Cardiac muscle cell (in vitro differentiated cells and primary cell): ENCODE measurements at regions not wholly inside any gene's neighbourhood (a gene's known extent, or its start where the extent isn't known, plus 50 kb on each side); places are given as distances from the start of the nearest gene placed in this dataset.
A peak's percentile ranks its signal among the peaks of the same experiment; 100 is the strongest.

Source experiments
- DNase-seq, 2 donors: peaks; one replicate each; pipeline versions ENCODE4 v3.0.0 to v3.0.0-alpha.2; 2010 to 2017; ENCODE audit warnings: low read depth in 1 of 2, low spot score in 1 of 2
- H3K27ac ChIP-seq: fragments of 200-600 bp; sonication (generic); 2 replicates; pipeline ENCODE4 v1.5.1; 2016
- H3K27me3 ChIP-seq: fragments of 200-600 bp; sonication (generic); 2 replicates; pipeline ENCODE4 v1.6.0; 2016; ENCODE audit warnings: control low read depth
- H3K36me3 ChIP-seq: fragments of 200-600 bp; sonication (generic); 2 replicates; pipeline ENCODE4 v1.5.1; 2016; ENCODE audit warnings: control low read depth
- H3K4me1 ChIP-seq: fragments of 200-600 bp; sonication (generic); 2 replicates; pipeline ENCODE4 v1.8.1; 2017; ENCODE audit warnings: low read depth, mild to moderate bottlenecking, mixed run types
- H3K4me3 ChIP-seq: fragments of 200-600 bp; sonication (generic); 2 replicates; pipeline ENCODE4 v1.5.1; 2016; ENCODE audit warnings: mild to moderate bottlenecking
- H3K9me3 ChIP-seq: fragments of 200-600 bp; sonication (generic); 2 replicates; pipeline ENCODE4 v1.5.1; 2017; ENCODE audit warnings: low read depth, mild to moderate bottlenecking, control low read depth
- CTCF ChIP-seq: IDR thresholded peaks from 2 replicates; pipeline ENCODE4 v1.5.1; 2012; ENCODE audit warnings: low read depth, mild to moderate bottlenecking, low read length

DNA sequence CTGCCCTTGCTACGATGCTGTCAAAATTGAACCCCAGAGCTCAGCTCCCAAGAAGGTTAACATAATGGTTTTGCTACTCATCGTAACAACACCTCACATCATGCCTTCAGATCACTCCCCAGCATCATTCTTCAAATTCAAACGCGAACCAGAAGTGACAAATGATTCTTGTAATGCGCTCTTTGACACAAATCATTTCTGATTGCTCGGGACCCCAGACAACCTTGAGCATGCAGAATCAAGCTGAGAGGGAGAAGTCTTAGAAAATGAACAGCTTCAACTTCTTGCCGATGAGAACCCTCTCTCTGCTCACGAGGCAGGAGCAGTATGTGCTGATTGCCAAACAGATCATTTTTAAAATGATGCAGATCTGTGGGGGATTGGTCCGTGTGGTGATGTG is 241.0 kb upstream of the ASIC2 start:
- H3K4me1 ChIP-seq = no peaks in the 10 kb centered on the region
- no peak overlapping the region for H3K4me3 ChIP-seq
- H3K27ac ChIP-seq = no peak overlapping the region
- no peak for TF ChIP-seq CTCF
- no peak for DNase-seq
- no peaks in the 10 kb centered on the region for H3K27me3 ChIP-seq
- H3K9me3 ChIP-seq = no peaks in the 10 kb centered on the region
- no peaks in the 10 kb centered on the region for H3K36me3 ChIP-seq

- no peak for DNase-seq
- no peaks in the 10 kb centered on the region for H3K36me3 ChIP-seq
- no peaks in the 10 kb centered on the region for H3K4me1 ChIP-seq
- no peak for TF ChIP-seq CTCF
- no peaks in the 10 kb centered on the region for H3K27me3 ChIP-seq
- no peak overlapping the region for H3K4me3 ChIP-seq
- no peak overlapping the region for H3K27ac ChIP-seq
- H3K9me3 ChIP-seq = no peaks in the 10 kb centered on the region
These were observed 252.0 kb upstream of the ASIC2 start for GRCh38 chr17:33545124-33545523.

DNA sequence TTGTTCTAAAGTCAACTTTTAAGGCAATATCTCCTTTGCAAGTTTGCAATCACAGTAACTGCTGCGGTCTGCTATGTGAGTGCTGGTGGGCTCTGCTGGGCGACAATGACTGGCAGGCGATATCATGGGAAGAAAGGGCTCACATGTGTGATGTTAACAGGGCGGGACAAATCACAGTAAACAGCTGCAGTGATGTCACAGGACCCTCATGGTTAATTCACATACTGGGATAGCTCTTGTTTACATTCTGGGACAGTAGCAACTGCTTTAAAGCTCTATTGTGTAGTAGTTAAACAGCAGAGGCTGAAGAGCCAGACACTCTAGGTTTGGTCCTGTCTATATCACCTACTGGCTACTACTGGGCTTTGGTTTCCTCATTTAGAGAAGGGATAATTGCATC is 257.2 kb upstream of the ASIC2 start:
- DNase-seq = no peak
- Histone ChIP-seq H3K4me1 (no peaks in the 10 kb centered on the region), H3K36me3 (no peaks in the 10 kb centered on the region), H3K27ac (no peak overlapping the region), H3K9me3 (no peaks in the 10 kb centered on the region), H3K4me3 (no peak overlapping the region), H3K27me3 (no peaks in the 10 kb centered on the region)
- TF ChIP-seq CTCF = no peak

GRCh38 chr17:33551075-33551474 is 258.0 kb upstream of the ASIC2 start:
- H3K4me1 ChIP-seq = no peaks in the 10 kb centered on the region

GRCh38 chr17:33551911-33552310 is 258.8 kb upstream of the ASIC2 start:
- Histone ChIP-seq H3K4me1 (no peaks in the 10 kb centered on the region), H3K9me3 (no peaks in the 10 kb centered on the region), H3K4me3 (no peak overlapping the region), H3K27ac (no peak overlapping the region), H3K36me3 (no peaks in the 10 kb centered on the region), H3K27me3 (no peaks in the 10 kb centered on the region)
- DNase-seq = no peak
- TF ChIP-seq CTCF = no peak

More at GRCh38 chr17:33551075-33551474, 258.0 kb upstream of the ASIC2 start:
- no peak overlapping the region for H3K27ac ChIP-seq
- no peaks in the 10 kb centered on the region for H3K9me3 ChIP-seq
- no peak overlapping the region for H3K4me3 ChIP-seq
- no peaks in the 10 kb centered on the region for H3K27me3 ChIP-seq
- no peak for DNase-seq
- no peak for TF ChIP-seq CTCF
- H3K36me3 ChIP-seq = no peaks in the 10 kb centered on the region

DNA sequence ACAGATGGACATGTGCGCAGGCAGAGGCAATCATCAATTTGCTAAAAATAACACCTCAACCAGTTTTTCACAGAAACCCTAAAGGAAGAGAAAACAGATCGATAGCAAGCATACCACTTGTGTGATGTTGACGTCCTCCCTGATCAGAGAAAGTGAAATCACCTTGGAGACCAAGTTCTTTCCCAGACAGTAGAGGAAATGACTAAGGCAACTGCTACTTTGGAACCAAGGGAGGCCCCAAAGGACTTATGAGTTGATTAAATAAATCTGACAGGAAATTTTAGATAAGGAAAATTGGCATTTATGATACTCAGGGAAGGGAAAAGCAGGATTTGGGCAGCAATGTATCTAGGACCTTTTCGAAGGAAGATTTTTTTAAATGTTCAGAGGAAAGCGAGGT is 267.1 kb upstream of the ASIC2 start:
- no peak for TF ChIP-seq CTCF
- Histone ChIP-seq H3K36me3 (no peaks in the 10 kb centered on the region), H3K27ac (no peak overlapping the region), H3K4me3 (no peak overlapping the region), H3K4me1 (no peaks in the 10 kb centered on the region), H3K27me3 (no peaks in the 10 kb centered on the region), H3K9me3 (no peaks in the 10 kb centered on the region)
- peak in 1 of 2 donors; percentile 34 for DNase-seq
